Lower leg skin (tissue), 4 donors: ENCODE measurements at regions not wholly inside any gene's neighbourhood (a gene's known extent, or its start where the extent isn't known, plus 50 kb on each side); places are given as distances from the start of the nearest gene placed in this dataset.
A peak's percentile ranks its signal among the peaks of the same experiment; 100 is the strongest.

Experiments used
- DNase-seq, 2 donors: peaks; one replicate each; pipeline ENCODE4 v3.0.0-alpha.2; 2019; ENCODE audit warnings: low spot score in 2 of 2
- H3K4me3 ChIP-seq: fragments of 200-600 bp; sonication (generic); 2 replicates; pipeline ENCODE4 v1.5.1; 2017; ENCODE audit warnings: mild to moderate bottlenecking, low read depth; ENCODE audit not compliant: poor library complexity, severe bottlenecking
- CTCF ChIP-seq, 3 donors: fragments of 450-650 bp; IDR thresholded peaks; one replicate each; pipeline ENCODE4 v1.5.1; 2016; ENCODE audit warnings: antibody characterized with exemption in 3 of 3, mild to moderate bottlenecking in 3 of 3, moderate library complexity in 2 of 3
- POLR2A ChIP-seq, 2 donors: fragments of 450-650 bp; IDR thresholded peaks; one replicate each; pipeline ENCODE4 v1.6.1; 2016 to 2017; ENCODE audit warnings: antibody characterized with exemption in 2 of 2, mild to moderate bottlenecking in 1 of 2, moderate library complexity in 1 of 2
- WGBS, 2 donors: methylation state at CpG; one replicate each; pipeline ENCODE4 v1.1.5; 2018; 5-methylcytosine and 5-hydroxymethylcytosine counted together
- intact Hi-C: fragments of 100-400 bp; cut with DNase I; formaldehyde crosslinking; loops from one replicate; pipeline ENCODE4 v1.15.0; 2023; ENCODE audit warnings: low total_unique reads

DNA sequence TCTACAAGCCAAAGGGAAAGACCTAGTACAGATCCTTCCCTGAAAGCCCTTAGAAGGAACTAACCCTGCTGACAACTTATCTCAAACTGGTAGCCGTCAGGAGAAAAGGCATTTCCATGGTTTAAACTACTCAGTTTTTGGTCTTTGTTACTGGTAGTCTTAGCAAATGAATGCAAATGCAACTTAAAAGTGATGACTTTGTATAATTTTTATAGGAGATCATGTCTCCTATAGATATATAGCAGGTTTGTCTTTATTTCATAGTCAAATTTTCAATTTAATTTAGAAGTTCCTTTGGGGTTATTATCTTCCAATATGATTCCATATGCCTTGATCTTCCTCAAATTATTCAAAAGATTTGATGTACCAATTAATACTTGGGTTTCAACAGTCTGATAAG is 1173.0 kb upstream of the CNTN5 start:
- 91 to 100% methylated on average over 1 of the region's 1 CpG for WGBS, 2 donors
- no peak for DNase-seq
- H3K4me3 ChIP-seq = no peak overlapping the region
- TF ChIP-seq CTCF (IDR thresholded peaks at IDR 0.05) (no peak), POLR2A (IDR thresholded peaks at IDR 0.05) (no peak)
- intact Hi-C loops = no loop called here

DNA sequence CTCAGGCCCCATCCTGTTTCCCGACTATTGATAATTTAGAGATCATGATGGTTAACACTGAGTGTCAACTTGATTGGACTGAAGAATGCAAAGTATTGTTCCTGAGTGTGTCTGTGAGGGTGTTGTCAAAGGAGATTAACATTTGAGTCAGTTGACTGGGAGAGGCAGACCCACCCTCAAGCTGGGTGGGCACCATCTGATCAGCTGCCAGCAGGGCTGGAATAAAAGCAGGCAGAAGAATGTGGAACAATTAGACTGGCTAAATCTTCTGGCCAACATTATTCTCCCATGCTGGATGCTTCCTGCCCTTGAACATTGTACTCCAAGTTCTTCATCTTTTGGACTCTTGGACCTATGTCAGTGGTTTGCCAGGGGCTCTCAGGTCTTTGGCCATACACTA is 1170.0 kb upstream of the CNTN5 start:
- intact Hi-C loops = no loop called here
- no peak for DNase-seq
- TF ChIP-seq CTCF (IDR thresholded peaks at IDR 0.05) (no peak), POLR2A (IDR thresholded peaks at IDR 0.05) (no peak)
- no peak overlapping the region for H3K4me3 ChIP-seq
- WGBS, 2 donors = 45% methylated on average over 1 of the region's 1 CpG

DNA sequence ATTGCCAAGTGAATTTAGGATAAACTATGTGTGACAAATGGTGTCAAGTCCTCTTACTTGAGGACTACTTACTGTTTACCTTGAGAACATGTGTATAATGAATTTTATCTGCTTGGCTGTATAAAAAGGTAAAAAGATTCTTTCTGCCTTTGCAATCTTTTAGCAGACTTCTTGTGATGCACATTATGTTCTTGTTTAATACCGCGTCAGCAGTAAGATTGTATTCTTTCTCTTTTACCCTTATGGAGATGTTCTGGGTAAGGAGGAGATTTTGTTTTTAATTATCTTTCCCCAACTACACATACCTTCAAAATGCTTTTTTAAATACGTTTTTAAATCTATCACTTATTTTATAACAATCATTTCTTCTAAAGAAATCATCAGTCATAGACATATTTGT is 1166.4 kb upstream of the CNTN5 start:
- 85% methylated on average over 3 of the region's 3 CpGs for WGBS, 2 donors
- no peak for DNase-seq
- H3K4me3 ChIP-seq = no peak overlapping the region
- TF ChIP-seq POLR2A (IDR thresholded peaks at IDR 0.05) (no peak), CTCF (IDR thresholded peaks at IDR 0.05) (no peak)
- intact Hi-C loops = no loop called here

DNA sequence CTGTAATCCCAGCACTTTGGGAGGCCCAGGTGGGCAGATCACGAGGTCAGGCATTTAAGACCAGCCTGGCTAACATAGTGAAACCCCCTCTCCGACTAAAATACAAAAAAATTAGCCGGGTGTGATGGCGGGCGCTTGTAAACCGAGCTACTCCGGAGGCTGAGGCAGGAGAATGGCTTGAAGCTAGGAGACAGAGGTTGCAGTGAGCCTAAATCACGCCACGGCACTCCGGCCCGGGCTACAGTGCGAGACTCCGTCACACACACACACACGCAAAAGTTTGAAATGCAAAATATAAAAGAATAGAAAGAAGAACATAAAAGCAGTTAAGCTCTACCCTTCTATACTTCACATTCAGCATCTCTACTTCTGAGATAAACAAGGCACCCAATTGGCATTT is 1165.9 kb upstream of the CNTN5 start:
- DNase-seq = peak in 1 of 2 donors; percentile 71
- 82 to 83% methylated on average over 14 of the region's 14 CpGs for WGBS, 2 donors
- H3K4me3 ChIP-seq = no peak overlapping the region
- intact Hi-C loops = no loop called here
- TF ChIP-seq CTCF (IDR thresholded peaks at IDR 0.05) (no peak), POLR2A (IDR thresholded peaks at IDR 0.05) (no peak)

- WGBS, 2 donors = 31 to 34% methylated on average over 2 of the region's 2 CpGs
Measured at GRCh38 chr11:97856666-97857065, 1164.1 kb upstream of the CNTN5 start.

More at GRCh38 chr11:97856666-97857065, 1164.1 kb upstream of the CNTN5 start:
- DNase-seq = no peak
- no peak overlapping the region for H3K4me3 ChIP-seq
- TF ChIP-seq CTCF (IDR thresholded peaks at IDR 0.05) (no peak), POLR2A (IDR thresholded peaks at IDR 0.05) (no peak)
- intact Hi-C loops = loop anchor here (2.0 kb wide), 1 partner anchor 70 kb away; no protein-coding TSS in a partner anchor
